Smooth muscle cell of the brain vasculature (primary cell): ENCODE measurements at regions not wholly inside any gene's neighbourhood (a gene's known extent, or its start where the extent isn't known, plus 50 kb on each side); places are given as distances from the start of the nearest gene placed in this dataset.
"Not testable (repeated sequence)": the region's sequence is repeated elsewhere in the genome, so short reads cannot be mapped to it uniquely, and the experiment has no call there.

Source experiments
- DNase-seq: peaks from one replicate; pipeline ENCODE4 v3.0.0-alpha.2; 2012; ENCODE audit warnings: low read depth, low spot score

DNA sequence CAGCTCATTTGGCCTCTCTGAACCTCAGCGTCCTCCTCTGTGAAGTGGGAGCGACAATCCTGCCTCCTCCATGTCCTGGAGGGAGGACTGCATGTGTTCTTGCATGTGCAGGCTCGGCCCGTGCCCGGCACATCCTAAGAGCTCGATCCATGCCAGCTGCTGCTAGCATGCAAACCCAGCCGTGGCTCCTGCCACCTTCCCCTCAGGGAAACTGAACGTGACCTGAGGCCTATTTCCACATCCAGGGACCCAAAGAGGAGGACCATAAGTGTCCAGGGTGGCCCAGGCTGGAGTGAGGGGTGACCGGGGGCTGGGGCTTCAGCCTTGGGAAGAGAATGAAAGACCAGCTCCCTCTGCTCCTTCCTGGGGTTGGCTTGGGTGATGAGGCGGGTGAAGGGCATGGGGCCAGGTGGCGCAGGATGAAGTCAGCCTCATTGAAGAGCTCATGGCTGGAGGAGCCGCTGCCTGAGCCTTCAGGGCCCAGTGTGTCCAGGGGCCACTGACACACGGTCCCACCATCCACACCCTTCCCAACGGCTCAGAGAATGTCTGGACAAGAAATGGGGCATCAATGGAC lies 115.7 kb upstream of the AKAP13 start:
- not testable (repeated sequence) for DNase-seq

DNA sequence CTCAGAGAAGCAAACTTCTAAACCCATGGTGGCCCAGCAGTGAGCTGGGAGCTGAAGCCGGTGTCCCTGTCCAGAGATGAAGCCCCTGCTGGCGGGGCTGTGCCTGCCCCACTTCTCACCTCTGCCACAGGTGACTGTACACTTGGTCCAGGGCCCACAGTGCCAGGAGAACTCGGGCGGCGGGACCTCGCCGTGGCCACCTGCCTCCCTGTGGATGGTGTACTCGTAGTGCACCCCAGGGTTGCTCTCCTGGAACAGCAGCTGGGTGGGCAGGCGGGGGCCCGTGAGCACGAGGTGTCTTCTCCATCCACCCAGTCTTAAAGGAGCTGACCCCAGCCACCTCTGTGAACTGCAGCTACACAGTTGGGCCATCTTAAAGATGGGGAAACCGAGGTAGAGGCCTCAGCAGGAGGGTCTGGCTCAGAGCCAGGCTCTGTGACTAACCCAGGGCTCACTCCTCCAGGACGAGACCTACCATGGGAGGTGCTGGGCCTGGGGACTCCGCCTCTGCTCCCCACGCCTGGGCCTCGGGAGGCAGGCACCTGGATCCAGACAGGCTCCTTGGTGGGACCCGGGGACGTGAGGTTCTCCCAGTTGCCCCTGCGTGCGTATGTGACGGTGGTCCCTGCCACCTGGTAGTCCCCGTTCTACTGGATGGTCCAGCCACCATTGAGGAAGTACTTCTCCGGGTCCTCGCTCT lies 113.1 kb upstream of the AKAP13 start:
- not testable (repeated sequence) for DNase-seq

DNA sequence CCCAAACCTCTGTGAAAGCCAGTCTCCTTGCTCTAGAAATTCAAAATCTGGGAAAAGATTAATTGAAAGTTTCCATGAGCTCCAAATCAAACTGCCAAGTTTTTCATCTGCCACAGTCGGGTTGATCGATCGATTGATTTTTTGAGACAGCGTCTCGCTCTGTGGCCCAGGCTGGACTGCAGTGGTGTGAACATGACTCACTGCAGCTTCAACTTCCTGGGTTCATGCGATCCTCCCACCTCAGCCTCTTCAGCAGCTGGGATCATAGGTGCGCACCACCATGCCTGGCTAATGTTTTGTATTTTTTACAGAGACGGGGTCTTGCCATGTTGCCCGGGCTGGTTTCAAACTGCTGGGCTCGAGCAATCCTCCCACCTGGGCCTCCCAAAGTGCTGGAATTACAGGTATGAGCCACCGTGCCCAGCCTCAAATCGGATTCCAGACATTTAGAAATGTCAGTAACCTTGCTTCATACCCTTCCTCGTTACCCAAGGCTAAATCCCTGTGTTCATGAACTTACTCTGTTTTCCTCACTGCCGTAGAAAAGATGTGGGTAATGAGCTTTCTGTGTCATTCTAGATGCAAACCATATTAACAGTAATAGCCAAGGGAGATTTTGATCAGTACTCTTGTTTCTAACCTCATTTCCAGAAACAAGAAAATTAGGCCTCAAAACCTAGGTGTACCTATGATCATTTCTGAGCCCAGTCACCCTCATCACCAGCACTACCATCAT lies 105.9 kb upstream of the AKAP13 start:
- DNase-seq, result no peak

DNA sequence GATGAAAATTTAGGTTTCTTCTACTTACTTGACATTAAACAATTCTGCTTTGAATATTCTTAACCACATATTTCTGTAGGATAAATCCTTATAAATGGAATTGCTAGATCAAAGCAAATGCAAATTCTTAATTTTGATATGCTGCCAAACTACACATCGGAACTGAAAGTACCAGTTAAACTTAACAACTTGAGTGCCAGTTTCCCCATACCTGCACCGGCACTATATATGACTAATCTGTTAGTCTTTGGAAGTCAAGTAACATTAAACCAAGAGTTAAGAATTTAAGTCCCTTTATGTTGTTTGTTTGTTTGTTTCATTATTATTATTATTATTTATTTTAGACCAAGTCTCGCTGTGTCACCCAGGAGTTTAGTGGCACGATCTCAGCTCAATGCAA lies 103.9 kb upstream of the AKAP13 start:
- no peak for DNase-seq

DNA sequence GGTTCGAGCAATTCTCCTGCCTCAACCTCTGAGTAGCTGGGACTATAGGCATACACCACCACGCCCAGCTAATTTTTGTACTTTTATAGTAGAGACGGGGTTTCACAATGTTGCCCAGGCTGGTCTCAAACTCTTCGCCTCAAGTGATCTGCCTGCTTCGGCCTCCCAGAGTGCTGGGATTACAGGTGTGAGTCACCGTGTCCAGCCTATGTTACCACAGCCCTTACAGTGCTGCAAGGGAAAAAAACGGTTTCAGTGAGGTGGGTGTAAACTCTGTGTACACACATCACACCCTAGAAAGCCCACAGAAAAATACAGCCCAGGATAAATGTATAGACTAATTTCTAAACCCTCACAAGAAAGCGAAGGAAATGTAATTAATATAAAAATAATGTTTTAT lies 103.5 kb upstream of the AKAP13 start:
- DNase-seq, result no peak

GRCh38 chr15:85277847-85278370 lies 102.5 kb upstream of the AKAP13 start:
- DNase-seq, result no peak

- no peak for DNase-seq
Measured at GRCh38 chr15:85280203-85280602, 100.2 kb upstream of the AKAP13 start.

GRCh38 chr15:85281293-85281882 lies 99.0 kb upstream of the AKAP13 start:
- no peak for DNase-seq

- no peak for DNase-seq
Measured at GRCh38 chr15:85282504-85283115, 97.8 kb upstream of the AKAP13 start.

DNA sequence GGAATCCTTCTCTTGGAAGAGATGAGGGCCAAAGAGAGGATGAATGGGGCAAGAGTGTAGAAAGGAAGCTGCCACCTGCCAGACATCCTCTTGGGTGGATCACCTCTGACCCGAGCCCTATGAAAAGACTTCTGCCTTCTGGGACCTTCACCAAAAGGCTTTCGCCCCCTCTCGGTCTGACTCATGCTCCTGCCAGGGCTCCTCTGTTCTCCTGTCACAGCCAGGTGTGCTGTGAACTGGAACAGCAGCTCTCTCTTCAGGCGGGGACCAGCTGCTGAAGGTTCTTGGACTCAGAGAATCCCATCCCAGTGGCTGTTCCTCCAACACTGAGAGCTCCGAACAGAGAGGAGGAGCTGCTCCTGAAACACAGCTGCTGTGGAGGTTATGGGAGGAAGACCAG lies 96.6 kb upstream of the AKAP13 start:
- not testable (repeated sequence) for DNase-seq

GRCh38 chr15:85284497-85284896 lies 95.9 kb upstream of the AKAP13 start:
- no peak for DNase-seq

DNA sequence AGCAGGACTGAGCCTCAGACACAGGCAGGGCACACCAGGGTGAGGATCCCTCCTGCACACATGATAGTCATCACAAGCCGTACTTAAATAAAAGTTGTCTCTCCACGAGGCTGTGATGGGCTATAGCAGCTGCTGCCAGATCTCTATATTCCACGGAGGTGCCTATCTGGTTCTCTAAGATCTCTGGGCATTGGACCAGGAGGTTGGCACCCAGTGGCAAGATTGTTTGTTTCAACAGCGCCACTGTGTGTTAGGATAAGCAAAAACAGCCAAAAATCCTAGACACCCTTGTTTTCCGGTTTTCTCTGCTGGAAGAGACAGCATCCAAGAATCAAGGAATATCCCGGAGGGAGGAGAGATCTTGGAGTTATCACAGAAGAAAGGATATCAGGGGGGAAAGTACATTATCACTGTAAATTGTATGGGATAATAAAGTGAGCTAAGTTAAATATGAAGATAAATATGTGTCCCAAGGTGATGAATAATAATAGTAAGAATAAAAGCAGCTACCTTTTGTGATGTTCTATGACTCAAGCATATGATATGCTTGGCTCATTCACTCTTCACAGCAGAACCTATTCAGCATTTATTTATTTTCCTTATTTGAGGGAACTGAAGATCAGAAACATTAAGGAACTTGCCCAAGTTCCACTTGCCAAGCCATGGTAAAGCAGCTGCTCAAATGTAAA lies 90.6 kb upstream of the AKAP13 start:
- DNase-seq, result no peak

- DNase-seq, result not testable (repeated sequence)
Measured at GRCh38 chr15:85292583-85292982, 87.8 kb upstream of the AKAP13 start.

DNA sequence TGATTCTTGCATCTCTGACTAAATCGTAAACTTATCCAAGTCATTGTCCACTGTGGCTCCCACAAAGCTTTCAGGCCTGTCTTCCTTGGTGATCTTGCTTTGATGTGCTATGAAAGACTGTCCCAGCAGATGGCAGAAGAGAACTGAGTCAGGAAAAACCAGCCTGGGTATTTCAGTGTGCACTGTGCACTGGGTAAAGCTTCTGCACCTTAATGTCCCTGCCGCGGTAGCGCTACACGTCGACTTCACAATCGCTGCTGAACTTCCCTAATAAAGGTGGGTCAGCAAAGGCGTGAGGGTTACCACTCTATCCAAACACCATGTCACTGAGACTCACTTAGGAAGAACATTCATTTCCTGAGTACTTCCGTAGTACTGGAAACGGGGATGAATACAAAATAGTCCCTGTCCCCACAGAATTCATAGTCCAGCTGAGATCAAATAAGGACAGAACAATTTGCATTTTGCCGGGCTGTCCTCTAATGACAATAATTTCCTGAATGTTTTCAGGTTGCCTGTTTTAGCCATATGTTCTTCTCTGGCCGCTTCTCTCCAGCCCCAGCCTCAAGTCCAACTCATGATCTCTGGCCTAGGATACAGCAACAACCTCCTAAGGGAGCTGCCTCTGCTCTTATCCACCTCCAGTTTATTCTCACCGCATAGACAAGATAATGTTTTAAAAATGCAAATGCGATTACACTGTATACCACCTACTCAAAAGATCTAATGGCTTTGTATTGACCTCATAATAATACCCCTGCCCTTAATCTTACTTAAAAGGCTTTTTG lies 83.6 kb upstream of the AKAP13 start:
- DNase-seq, result peak; percentile 63

GRCh38 chr15:85297537-85297936 lies 82.9 kb upstream of the AKAP13 start:
- no peak for DNase-seq

- no peak for DNase-seq
Measured at GRCh38 chr15:85298366-85298765, 82.0 kb upstream of the AKAP13 start.

DNA sequence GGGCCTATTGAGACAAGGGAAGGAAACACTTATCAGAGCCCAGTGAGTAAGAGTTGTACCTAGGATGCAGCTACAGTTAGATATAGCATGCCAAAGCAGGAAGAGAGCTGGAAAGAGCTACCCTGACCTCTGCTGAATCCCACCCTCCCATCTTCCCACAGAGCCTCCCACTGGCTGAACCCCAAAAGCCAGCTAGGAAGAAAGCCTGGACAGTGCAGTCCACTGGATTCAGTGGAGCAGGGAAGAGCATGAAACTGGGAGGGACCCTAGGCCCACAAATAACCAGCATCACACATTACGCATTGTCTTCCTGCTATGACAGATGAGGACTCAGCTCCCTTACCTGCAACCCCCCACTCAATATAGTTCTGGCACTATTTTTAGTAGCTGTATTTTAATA lies 81.5 kb upstream of the AKAP13 start:
- no peak for DNase-seq

- DNase-seq, result no peak
Measured at GRCh38 chr15:85302271-85302670, 78.1 kb upstream of the AKAP13 start.

- no peak for DNase-seq
Measured at GRCh38 chr15:85305050-85305449, 75.4 kb upstream of the AKAP13 start.

- no peak for DNase-seq
Measured at GRCh38 chr15:85306946-85307686, 73.3 kb upstream of the AKAP13 start.
